GM12878 (cell line): ENCODE measurements at regions not wholly inside any gene's neighbourhood (a gene's known extent, or its start where the extent isn't known, plus 50 kb on each side); places are given as distances from the start of the nearest gene placed in this dataset.

Experiments
- CTCF ChIP-seq, 3 experiments: IDR thresholded peaks in 2 of 3; conservative IDR thresholded peaks in 1 of 3; 2 replicates each; pipeline ENCODE4 v1.5.1; 2011; ENCODE audit warnings: low read depth in 3 of 3, low read length in 3 of 3, mild to moderate bottlenecking in 3 of 3, control low read depth in 2 of 3, moderate library complexity in 2 of 3, inconsistent platforms in 1 of 3, mixed read lengths in 1 of 3; ENCODE audit not compliant: control insufficient read depth in 2 of 3, insufficient read depth in 1 of 3; ENCODE audit errors: extremely low read depth in 1 of 3
- POLR2A ChIP-seq: IDR thresholded peaks from 2 replicates; pipeline ENCODE4 v1.6.1; 2011; ENCODE audit warnings: low read depth, mild to moderate bottlenecking, low read length
- ZNF24 ChIP-seq: fragments of 450-650 bp; IDR thresholded peaks from 2 replicates; pipeline ENCODE4 v1.6.1; 2017; ENCODE audit warnings: antibody characterized with exemption, mild to moderate bottlenecking

- TF ChIP-seq ZNF24 (no peak), CTCF (IDR thresholded peaks at IDR 0.05 in 2 of 3, conservative IDR thresholded peaks at IDR 0.05 in 1 of 3; ENCODE audit: control insufficient read depth in 2 of 3, extremely low read depth in 1 of 3, insufficient read depth in 1 of 3, low read depth in 3 of 3, low read length in 3 of 3) (no peak), POLR2A (no peak)
Observed at GRCh38 chr6:167684276-167685104, 142.2 kb upstream of the AFDN start.
